Lower leg skin (tissue), 4 donors: ENCODE measurements at regions not wholly inside any gene's neighbourhood (a gene's known extent, or its start where the extent isn't known, plus 50 kb on each side); places are given as distances from the start of the nearest gene placed in this dataset.

Experiments
- DNase-seq, 2 donors: peaks; one replicate each; pipeline ENCODE4 v3.0.0-alpha.2; 2019; ENCODE audit warnings: low spot score in 2 of 2
- H3K4me3 ChIP-seq: fragments of 200-600 bp; sonication (generic); 2 replicates; pipeline ENCODE4 v1.5.1; 2017; ENCODE audit warnings: mild to moderate bottlenecking, low read depth; ENCODE audit not compliant: poor library complexity, severe bottlenecking
- POLR2A ChIP-seq, 2 donors: fragments of 450-650 bp; IDR thresholded peaks; one replicate each; pipeline ENCODE4 v1.6.1; 2016 to 2017; ENCODE audit warnings: antibody characterized with exemption in 2 of 2, mild to moderate bottlenecking in 1 of 2, moderate library complexity in 1 of 2
- WGBS, 2 donors: methylation state at CpG; one replicate each; pipeline ENCODE4 v1.1.5; 2018; 5-methylcytosine and 5-hydroxymethylcytosine counted together
- intact Hi-C: fragments of 100-400 bp; cut with DNase I; formaldehyde crosslinking; loops from one replicate; pipeline ENCODE4 v1.15.0; 2023; ENCODE audit warnings: low total_unique reads
- TF ChIP-seq, protein P1 (sequence below), 3 donors: fragments of 450-650 bp; IDR thresholded peaks; one replicate each; pipeline ENCODE4 v1.5.1; 2016; ENCODE audit warnings: antibody characterized with exemption in 3 of 3, mild to moderate bottlenecking in 3 of 3, moderate library complexity in 2 of 3

DNA sequence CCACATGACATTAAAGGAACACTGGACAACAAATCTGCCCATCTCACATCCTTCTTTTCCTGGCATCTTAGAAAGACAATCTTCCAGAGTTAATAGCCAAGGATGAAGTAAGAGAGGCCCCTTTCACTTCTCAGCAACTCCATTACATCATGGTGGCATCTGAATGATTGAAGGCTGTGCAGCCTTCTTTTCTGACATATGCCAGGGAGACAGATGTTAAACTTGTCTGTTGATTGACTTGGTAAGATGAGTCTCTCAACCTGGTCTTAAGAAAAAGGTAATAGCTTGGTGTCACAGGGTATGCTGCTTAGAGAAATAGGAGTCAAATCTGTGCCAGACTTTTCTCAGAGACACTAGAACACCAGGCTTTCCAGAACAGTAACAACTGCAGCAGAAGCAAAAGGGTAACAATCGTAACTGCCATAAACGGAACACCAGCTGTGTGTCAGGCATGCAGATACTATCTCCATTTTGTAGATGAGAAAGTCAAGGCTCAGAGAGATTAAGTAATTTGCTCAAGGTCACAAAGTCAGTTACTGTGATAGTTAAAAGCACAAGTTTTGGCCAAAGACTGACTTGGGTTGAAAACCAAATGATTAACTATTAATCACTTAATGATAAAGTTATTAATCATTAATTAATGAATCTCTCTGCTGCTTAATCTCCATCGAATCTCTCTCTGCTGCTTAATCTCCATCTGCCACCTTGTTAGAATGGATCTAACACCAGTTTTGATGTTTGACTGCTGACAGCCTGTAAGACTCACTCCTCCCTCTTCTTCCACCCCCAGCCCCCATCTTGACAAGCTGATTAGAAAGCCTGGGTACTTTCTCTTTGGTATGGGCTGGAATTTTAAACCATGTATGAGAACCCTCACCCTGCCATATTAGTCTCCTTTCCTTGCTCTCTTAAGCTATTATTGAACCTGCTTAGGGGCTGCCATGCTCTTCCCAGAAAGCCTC, 353.5 kb downstream of the ENC1 start:
- WGBS, 2 donors: 76 to 87% methylated on average over 3 of the region's 3 CpGs
- intact Hi-C loops: no loop called here
- H3K4me3 ChIP-seq: no peak overlapping the region
- no peak for TF ChIP-seq POLR2A (IDR thresholded peaks at IDR 0.05)
- TF ChIP-seq, protein P1, sequence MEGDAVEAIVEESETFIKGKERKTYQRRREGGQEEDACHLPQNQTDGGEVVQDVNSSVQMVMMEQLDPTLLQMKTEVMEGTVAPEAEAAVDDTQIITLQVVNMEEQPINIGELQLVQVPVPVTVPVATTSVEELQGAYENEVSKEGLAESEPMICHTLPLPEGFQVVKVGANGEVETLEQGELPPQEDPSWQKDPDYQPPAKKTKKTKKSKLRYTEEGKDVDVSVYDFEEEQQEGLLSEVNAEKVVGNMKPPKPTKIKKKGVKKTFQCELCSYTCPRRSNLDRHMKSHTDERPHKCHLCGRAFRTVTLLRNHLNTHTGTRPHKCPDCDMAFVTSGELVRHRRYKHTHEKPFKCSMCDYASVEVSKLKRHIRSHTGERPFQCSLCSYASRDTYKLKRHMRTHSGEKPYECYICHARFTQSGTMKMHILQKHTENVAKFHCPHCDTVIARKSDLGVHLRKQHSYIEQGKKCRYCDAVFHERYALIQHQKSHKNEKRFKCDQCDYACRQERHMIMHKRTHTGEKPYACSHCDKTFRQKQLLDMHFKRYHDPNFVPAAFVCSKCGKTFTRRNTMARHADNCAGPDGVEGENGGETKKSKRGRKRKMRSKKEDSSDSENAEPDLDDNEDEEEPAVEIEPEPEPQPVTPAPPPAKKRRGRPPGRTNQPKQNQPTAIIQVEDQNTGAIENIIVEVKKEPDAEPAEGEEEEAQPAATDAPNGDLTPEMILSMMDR (IDR thresholded peaks at IDR 0.05): no peak
- no peak for DNase-seq

- TF ChIP-seq, protein P1 (IDR thresholded peaks at IDR 0.05): no peak
- TF ChIP-seq POLR2A (IDR thresholded peaks at IDR 0.05): no peak
- DNase-seq: no peak
- H3K4me3 ChIP-seq: no peak overlapping the region
- 62 to 63% methylated on average over 5 of the region's 5 CpGs for WGBS, 2 donors
- intact Hi-C loops: no loop called here
Measured at GRCh38 chr5:74285675-74286280, 354.8 kb downstream of the ENC1 start.

GRCh38 chr5:74282490-74282889, 358.0 kb downstream of the ENC1 start:
- TF ChIP-seq, protein P1 (IDR thresholded peaks at IDR 0.05): no peak
- no peak for TF ChIP-seq POLR2A (IDR thresholded peaks at IDR 0.05)
- no peak for DNase-seq
- WGBS, 2 donors: 72 to 90% methylated on average over 5 of the region's 5 CpGs
- intact Hi-C loops: no loop called here
- H3K4me3 ChIP-seq: no peak overlapping the region

DNA sequence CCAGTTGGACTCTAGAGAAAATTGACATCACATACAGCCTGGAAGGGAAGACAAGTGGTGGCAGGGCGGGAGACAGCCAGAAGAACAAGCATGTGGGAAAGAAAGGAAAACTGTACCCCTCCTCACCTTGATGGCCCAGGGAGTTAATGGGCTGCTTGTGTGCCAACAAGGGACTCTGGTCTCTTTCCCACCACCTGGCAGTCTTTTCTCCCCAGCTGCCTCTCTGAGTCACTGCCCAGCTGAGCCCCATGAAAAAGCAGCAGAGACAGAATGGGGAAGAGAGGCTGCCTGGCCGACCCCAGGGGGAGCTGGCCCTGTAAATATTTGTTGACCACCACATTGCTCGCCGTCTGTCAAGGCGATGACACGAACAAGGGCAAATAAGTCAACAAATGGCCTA, 359.4 kb downstream of the ENC1 start:
- H3K4me3 ChIP-seq: no peak overlapping the region
- 93 to 95% methylated on average over 6 of the region's 6 CpGs for WGBS, 2 donors
- TF ChIP-seq, protein P1 (IDR thresholded peaks at IDR 0.05): no peak
- DNase-seq: no peak
- intact Hi-C loops: no loop called here

GRCh38 chr5:74280306-74280705, 360.2 kb downstream of the ENC1 start:
- TF ChIP-seq POLR2A (IDR thresholded peaks at IDR 0.05): no peak
- TF ChIP-seq, protein P1 (IDR thresholded peaks at IDR 0.05): no peak
- no peak overlapping the region for H3K4me3 ChIP-seq
- intact Hi-C loops: no loop called here
- 94 to 100% methylated on average over 1 of the region's 1 CpG for WGBS, 2 donors
- DNase-seq: no peak
